ENCODE measurements at regions not wholly inside any gene's neighbourhood (a gene's known extent, or its start where the extent isn't known, plus 50 kb on each side); places are given as distances from the start of the nearest gene placed in this dataset.

DNA sequence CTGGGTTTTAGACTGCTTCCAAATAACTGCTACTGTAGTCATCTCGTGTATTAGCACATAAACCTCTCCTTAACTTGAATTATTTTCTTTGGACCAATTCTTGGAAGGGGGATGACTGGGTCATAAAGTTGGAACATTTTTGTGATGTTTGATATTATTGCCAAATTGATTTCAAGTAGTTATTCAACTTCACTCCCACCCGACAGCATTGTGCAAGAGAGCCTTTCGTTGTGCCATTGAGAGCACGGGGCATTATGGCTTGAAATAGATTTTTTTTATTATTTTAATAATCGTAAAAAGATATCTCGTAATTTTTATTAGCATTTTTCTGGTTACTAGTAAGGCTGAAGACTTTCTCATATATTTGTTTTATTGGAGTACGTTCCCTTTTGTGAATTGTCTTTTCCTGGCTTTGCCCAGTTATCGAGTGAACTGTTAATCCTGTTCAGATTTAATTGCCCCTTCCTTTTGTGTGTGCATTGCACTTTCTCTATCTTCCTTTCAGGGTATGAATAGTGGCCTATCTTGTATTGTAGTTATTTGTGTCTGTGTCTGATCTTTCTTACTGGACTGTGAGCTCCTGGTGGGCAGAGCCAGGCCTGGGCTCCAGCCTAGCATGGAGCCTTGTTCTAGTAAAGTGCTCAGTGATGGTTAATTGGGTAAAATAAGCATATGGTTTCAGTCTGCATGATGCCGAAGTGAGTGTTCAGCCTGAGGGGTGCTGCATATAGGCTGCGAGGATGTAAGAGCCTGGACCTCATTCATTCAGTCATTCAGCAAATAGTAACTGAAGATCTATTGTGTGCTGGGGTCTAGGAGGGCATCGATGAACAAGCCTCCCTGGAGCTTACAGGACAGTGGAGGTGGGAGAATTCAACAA lies 93.5 kb upstream of the SHB start:
- Mint-ChIP-seq H3K27ac (no peak overlapping the region), H3K4me3 (no peak overlapping the region), H3K27me3 (ENCODE audit: insufficient read depth, low read depth, poor library complexity) (peaks cover 10% of the 10 kb centered on the region), H3K9me3 (no peaks in the 10 kb centered on the region), H3K36me3 (ENCODE audit: low read depth) (no peaks in the 10 kb centered on the region), H3K4me1 (no peaks in the 10 kb centered on the region)
- no peaks in the 10 kb centered on the region for H3K79me2 ChIP-seq (replicated peaks; ENCODE audit: insufficient read depth)
- H3K36me3 ChIP-seq (ENCODE audit: insufficient read depth): no peaks in the 10 kb centered on the region
- H3K27ac ChIP-seq (ENCODE audit: low read depth): no peak overlapping the region
- H3K4me2 ChIP-seq: no peak overlapping the region
- no peaks in the 10 kb centered on the region for H3K4me1 ChIP-seq (ENCODE audit: insufficient read depth)
- H3K9me2 ChIP-seq (ENCODE audit: insufficient read depth): 0 out of 2 replicates have a peak, but pooled peaks cover 3% of the 10 kb centered on the region
- DNase-seq (ENCODE audit: low spot score) (no peak), ATAC-seq (no peak)
- no peak overlapping the region for H2AFZ ChIP-seq
- H3K27me3 ChIP-seq (ENCODE audit: insufficient read depth): no peaks in the 10 kb centered on the region
- TF ChIP-seq CREB1 (CRISPR knock-in tag; IDR thresholded peaks at IDR 0.05; ENCODE audit: low read depth) (no peak), EZH2phosphoT487 (IDR thresholded peaks at IDR 0.05; ENCODE audit: unreplicated experiment) (no peak), EZH2 (IDR thresholded peaks at IDR 0.05; ENCODE audit: low read depth, unreplicated experiment) (no peak), POLR2AphosphoS5 (IDR thresholded peaks at IDR 0.05; ENCODE audit: low read depth) (no peak), ZNF114 (CRISPR knock-in tag; IDR thresholded peaks at IDR 0.05) (no peak)
- TF ChIP-seq, protein P1, sequence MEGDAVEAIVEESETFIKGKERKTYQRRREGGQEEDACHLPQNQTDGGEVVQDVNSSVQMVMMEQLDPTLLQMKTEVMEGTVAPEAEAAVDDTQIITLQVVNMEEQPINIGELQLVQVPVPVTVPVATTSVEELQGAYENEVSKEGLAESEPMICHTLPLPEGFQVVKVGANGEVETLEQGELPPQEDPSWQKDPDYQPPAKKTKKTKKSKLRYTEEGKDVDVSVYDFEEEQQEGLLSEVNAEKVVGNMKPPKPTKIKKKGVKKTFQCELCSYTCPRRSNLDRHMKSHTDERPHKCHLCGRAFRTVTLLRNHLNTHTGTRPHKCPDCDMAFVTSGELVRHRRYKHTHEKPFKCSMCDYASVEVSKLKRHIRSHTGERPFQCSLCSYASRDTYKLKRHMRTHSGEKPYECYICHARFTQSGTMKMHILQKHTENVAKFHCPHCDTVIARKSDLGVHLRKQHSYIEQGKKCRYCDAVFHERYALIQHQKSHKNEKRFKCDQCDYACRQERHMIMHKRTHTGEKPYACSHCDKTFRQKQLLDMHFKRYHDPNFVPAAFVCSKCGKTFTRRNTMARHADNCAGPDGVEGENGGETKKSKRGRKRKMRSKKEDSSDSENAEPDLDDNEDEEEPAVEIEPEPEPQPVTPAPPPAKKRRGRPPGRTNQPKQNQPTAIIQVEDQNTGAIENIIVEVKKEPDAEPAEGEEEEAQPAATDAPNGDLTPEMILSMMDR (conservative IDR thresholded peaks at IDR 0.05; ENCODE audit: low read depth in 2 of 2): no peak
- H3F3A ChIP-seq (replicated peaks; ENCODE audit: low read depth): no peaks in the 10 kb centered on the region
- no peaks in the 10 kb centered on the region for H4K20me1 ChIP-seq (replicated peaks; ENCODE audit: insufficient read depth)
- no peak overlapping the region for H3K4me3 ChIP-seq

- Histone ChIP-seq H3K4me3 (no peak overlapping the region), H3K9me2 (ENCODE audit: insufficient read depth) (no peaks in the 10 kb centered on the region), H3K36me3 (ENCODE audit: insufficient read depth) (no peaks in the 10 kb centered on the region), H3K27ac (ENCODE audit: low read depth) (no peak overlapping the region), H3K4me2 (no peak overlapping the region), H3F3A (replicated peaks; ENCODE audit: low read depth) (no peaks in the 10 kb centered on the region), H3K79me2 (replicated peaks; ENCODE audit: insufficient read depth) (no peaks in the 10 kb centered on the region), H2AFZ (no peak overlapping the region), H4K20me1 (replicated peaks; ENCODE audit: insufficient read depth) (no peaks in the 10 kb centered on the region), H3K27me3 (ENCODE audit: insufficient read depth) (no peaks in the 10 kb centered on the region), H3K4me1 (ENCODE audit: insufficient read depth) (no peaks in the 10 kb centered on the region)
- Mint-ChIP-seq H3K27me3 (ENCODE audit: insufficient read depth, low read depth, poor library complexity) (peaks cover 7% of the 10 kb centered on the region), H3K27ac (no peak overlapping the region), H3K36me3 (ENCODE audit: low read depth) (no peaks in the 10 kb centered on the region), H3K4me3 (no peak overlapping the region), H3K4me1 (no peaks in the 10 kb centered on the region), H3K9me3 (no peaks in the 10 kb centered on the region)
- peak; percentile 94 for ATAC-seq
- no peak for TF ChIP-seq NANOG (IDR thresholded peaks at IDR 0.05; ENCODE audit: borderline replicate concordance)
- TF ChIP-seq, protein P1 (conservative IDR thresholded peaks at IDR 0.05; ENCODE audit: low read depth in 2 of 2): peak; percentile 91 to 93
- TF ChIP-seq CREB1 (CRISPR knock-in tag; IDR thresholded peaks at IDR 0.05; ENCODE audit: low read depth): peak; percentile 36; the same call in 1 of the 2 replicates
- peak; percentile 91 for DNase-seq (ENCODE audit: low spot score)
These were observed 91.7 kb upstream of the SHB start for GRCh38 chr9:38160613-38161215.

Measured in GM23338 (cell line).